Uterus (tissue), 2 donors: ENCODE measurements at regions not wholly inside any gene's neighbourhood (a gene's known extent, or its start where the extent isn't known, plus 50 kb on each side); places are given as distances from the start of the nearest gene placed in this dataset.

ENCODE experiments used
- CTCF ChIP-seq, 4 experiments: fragments of 200-600 bp in 2 of 4; fragments of 450-650 bp in 2 of 4; sonication (generic) in 2 of 4; IDR thresholded peaks; one replicate each; pipeline ENCODE4 v1.5.1; 2016 to 2019; ENCODE audit warnings: antibody characterized with exemption in 4 of 4, mild to moderate bottlenecking in 2 of 4, moderate library complexity in 1 of 4
- POLR2A ChIP-seq, 2 donors: fragments of 450-650 bp; IDR thresholded peaks; one replicate each; pipeline ENCODE4 v1.6.1; 2016; ENCODE audit warnings: antibody characterized with exemption in 2 of 2, mild to moderate bottlenecking in 1 of 2, moderate library complexity in 1 of 2

GRCh38 chr5:105503950-105504349 is 1941.4 kb upstream of the NUDT12 start:
- no peak for TF ChIP-seq CTCF (IDR thresholded peaks at IDR 0.05)
- no peak for TF ChIP-seq POLR2A (IDR thresholded peaks at IDR 0.05)
